ENCODE measurements at regions not wholly inside any gene's neighbourhood (a gene's known extent, or its start where the extent isn't known, plus 50 kb on each side); places are given as distances from the start of the nearest gene placed in this dataset.
A peak's percentile ranks its signal among the peaks of the same experiment; 100 is the strongest.

GRCh38 chr20:24762371-24762770 lies 186.7 kb upstream of the CST7 start:
- H3K27ac Mint-ChIP-seq = no peak overlapping the region
- peaks cover 6 to 8% of the 10 kb centered on the region in 2 donors for H3K4me1 Mint-ChIP-seq
- peaks cover under 1 to 11% (median 4%) of the 10 kb centered on the region in 3 donors for H3K27me3 Mint-ChIP-seq (ENCODE audit: low read depth in 3 of 3)
- no peak for DNase-seq
- H3K4me3 Mint-ChIP-seq = no peak overlapping the region
- H3K9me3 Mint-ChIP-seq = no peaks in the 10 kb centered on the region
- H3K36me3 Mint-ChIP-seq = no peaks in the 10 kb centered on the region

GRCh38 chr20:24762791-24763350 lies 186.2 kb upstream of the CST7 start:
- no peak for DNase-seq
- Mint-ChIP-seq H3K36me3 (no peaks in the 10 kb centered on the region), H3K4me1 (peaks cover 6 to 8% of the 10 kb centered on the region in 2 donors), H3K4me3 (peak overlapping the region in 1 of 5 donors; percentile 62), H3K9me3 (no peaks in the 10 kb centered on the region), H3K27me3 (ENCODE audit: low read depth in 3 of 3) (peaks cover 0 to 11% (median 4%) of the 10 kb centered on the region in 3 donors), H3K27ac (no peak overlapping the region)

DNA sequence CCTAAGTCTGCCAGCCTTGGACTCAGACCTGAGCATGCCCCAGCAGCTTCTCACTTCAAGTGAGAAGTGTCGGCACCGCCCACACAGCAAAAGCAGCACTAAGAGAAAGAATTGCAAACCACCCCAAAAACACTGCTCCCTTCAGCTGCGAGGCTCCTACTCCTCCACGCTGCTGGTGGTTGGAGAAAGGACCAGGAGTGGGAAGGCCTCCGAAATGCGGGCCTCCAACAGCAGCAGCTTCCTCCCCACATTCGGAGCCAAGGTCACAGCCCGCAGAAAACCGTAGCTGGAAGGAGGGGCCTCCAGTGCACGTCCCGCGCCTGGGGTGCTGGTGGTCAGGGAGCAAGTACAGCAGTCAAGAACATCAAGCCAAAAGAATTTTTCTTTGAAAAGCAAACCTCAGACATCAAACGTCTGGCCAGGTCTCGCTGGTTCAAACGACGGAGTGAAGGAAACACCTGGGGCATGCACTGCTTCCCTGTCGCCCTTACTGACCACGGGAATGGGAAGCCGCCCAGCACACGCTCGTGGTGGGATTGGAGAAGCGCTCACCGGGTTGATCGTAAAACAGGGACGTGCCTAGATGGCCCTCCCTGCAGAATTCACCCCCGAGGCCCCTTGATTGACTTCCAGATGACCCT lies 185.6 kb upstream of the CST7 start:
- peaks cover 6 to 8% of the 10 kb centered on the region in 2 donors for H3K4me1 Mint-ChIP-seq
- peaks cover 0 to 11% (median 4%) of the 10 kb centered on the region in 3 donors for H3K27me3 Mint-ChIP-seq (ENCODE audit: low read depth in 3 of 3)
- no peaks in the 10 kb centered on the region for H3K36me3 Mint-ChIP-seq
- no peak for DNase-seq
- H3K9me3 Mint-ChIP-seq = no peaks in the 10 kb centered on the region
- H3K27ac Mint-ChIP-seq = no peak overlapping the region
- H3K4me3 Mint-ChIP-seq = peak overlapping the region in 3 of 5 donors; percentile 39 to 62 (median 46)

GRCh38 chr20:24764027-24764793 lies 184.9 kb upstream of the CST7 start:
- Mint-ChIP-seq H3K27me3 (ENCODE audit: low read depth in 3 of 3) (peaks cover 0 to 11% (median 7%) of the 10 kb centered on the region in 3 donors), H3K9me3 (no peaks in the 10 kb centered on the region), H3K36me3 (no peaks in the 10 kb centered on the region), H3K27ac (no peak overlapping the region), H3K4me3 (no peak overlapping the region), H3K4me1 (peaks cover 6 to 8% of the 10 kb centered on the region in 2 donors)
- no peak for DNase-seq

- H3K4me3 Mint-ChIP-seq = no peak overlapping the region
- H3K27ac Mint-ChIP-seq = no peak overlapping the region
- H3K27me3 Mint-ChIP-seq (ENCODE audit: low read depth in 3 of 3) = peaks cover 0 to 11% (median 7%) of the 10 kb centered on the region in 3 donors
- no peaks in the 10 kb centered on the region for H3K9me3 Mint-ChIP-seq
- H3K4me1 Mint-ChIP-seq = peaks cover 6 to 8% of the 10 kb centered on the region in 2 donors
- no peaks in the 10 kb centered on the region for H3K36me3 Mint-ChIP-seq
- no peak for DNase-seq
These were observed 184.3 kb upstream of the CST7 start for GRCh38 chr20:24764794-24765202.

DNA sequence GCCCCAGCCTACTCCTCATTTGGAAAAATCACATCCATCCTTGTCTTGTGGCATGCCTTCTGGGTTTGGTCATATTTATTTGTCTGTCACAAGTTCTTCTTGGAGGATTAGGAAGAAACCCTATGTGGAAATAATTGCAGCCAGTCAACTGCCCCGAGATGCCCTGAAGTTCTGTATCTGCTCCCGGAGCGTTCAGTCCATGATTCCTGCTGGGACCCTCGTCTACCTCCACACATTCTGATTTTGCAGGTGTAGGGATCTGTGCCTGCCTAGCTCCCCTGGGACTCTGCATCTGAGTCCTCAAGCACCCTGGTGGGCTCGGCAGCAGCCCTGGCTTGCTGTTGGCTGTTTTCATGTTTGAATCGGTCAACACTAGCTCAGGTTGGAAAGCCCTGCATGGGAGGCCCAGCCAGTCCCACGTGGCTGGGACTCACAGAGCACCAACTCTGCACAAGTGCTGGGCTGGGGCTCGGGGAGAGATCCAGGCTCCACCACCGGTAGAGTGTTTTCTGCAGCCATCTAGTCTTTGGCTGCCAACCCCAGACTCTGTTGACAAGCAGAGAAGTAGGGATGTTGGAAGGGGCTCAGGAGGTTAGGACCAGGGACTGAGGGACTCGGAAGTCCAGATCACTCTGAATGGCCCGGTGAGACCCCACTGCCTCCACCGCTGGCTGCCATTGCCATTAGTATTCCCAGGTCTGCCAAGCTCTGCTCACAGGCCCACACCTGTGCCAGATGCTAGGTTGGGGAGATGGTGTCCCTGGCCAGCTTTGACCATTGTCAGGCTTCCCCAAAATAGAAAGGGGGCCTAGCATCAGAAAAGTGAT lies 183.5 kb upstream of the CST7 start:
- Mint-ChIP-seq H3K27ac (no peak overlapping the region), H3K4me1 (peaks cover 6 to 8% of the 10 kb centered on the region in 2 donors), H3K27me3 (ENCODE audit: low read depth in 3 of 3) (peaks cover 0 to 11% (median 7%) of the 10 kb centered on the region in 3 donors), H3K36me3 (no peaks in the 10 kb centered on the region), H3K9me3 (no peaks in the 10 kb centered on the region), H3K4me3 (no peak overlapping the region)
- no peak for DNase-seq

GRCh38 chr20:24766143-24766527 lies 182.9 kb upstream of the CST7 start:
- no peak for DNase-seq
- H3K27ac Mint-ChIP-seq = no peak overlapping the region
- H3K27me3 Mint-ChIP-seq (ENCODE audit: low read depth in 3 of 3) = peaks cover 0 to 11% (median 7%) of the 10 kb centered on the region in 3 donors
- H3K9me3 Mint-ChIP-seq = no peaks in the 10 kb centered on the region
- H3K4me3 Mint-ChIP-seq = no peak overlapping the region
- no peaks in the 10 kb centered on the region for H3K36me3 Mint-ChIP-seq
- H3K4me1 Mint-ChIP-seq = peaks cover 6 to 8% of the 10 kb centered on the region in 2 donors

DNA sequence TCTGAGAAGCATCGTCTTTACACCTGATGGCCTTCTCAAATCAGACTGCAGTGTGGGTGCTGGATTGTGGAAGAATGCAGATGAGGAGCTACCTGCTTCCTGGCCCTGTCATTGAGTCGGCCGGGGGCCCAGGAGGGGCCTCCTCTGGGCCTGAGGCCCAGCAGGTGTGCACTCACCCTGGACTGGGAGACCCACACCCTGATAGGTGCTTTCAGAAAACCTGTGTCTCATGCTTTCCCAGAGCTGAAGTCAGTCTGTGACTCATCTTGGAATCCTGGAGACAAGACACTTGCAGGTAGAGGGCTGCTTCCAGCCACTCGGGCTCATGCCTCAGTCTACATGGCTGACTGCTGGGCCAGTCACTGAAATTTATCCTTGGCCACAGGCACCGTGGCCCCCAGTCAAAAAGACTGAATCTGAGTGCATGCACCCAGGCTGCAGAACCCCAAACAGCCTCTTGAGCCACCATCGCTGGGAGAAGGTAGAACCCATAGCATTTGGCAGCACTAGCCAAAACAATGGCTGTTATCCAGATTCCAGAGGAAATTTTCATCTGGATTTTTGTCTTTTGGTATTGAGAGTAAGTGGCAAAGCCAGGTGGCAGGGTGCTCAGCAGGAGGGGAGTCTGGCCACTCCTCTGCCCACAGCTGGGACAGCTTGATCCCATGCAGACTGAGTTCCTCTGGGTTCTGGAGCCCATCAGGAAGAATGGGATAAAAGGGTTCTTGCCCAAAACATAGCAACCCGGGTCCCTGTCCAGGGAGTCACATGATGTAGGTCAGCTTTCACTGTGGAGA lies 182.0 kb upstream of the CST7 start:
- H3K27ac Mint-ChIP-seq = no peak overlapping the region
- H3K27me3 Mint-ChIP-seq (ENCODE audit: low read depth in 3 of 3) = peaks cover 0 to 6% (median 6%) of the 10 kb centered on the region in 3 donors
- H3K4me1 Mint-ChIP-seq = peaks cover 6 to 8% of the 10 kb centered on the region in 2 donors
- no peak for DNase-seq
- no peaks in the 10 kb centered on the region for H3K9me3 Mint-ChIP-seq
- H3K36me3 Mint-ChIP-seq = no peaks in the 10 kb centered on the region
- no peak overlapping the region for H3K4me3 Mint-ChIP-seq

GRCh38 chr20:24767623-24768100 lies 181.4 kb upstream of the CST7 start:
- peaks cover 1 to 9% (median 6%) of the 10 kb centered on the region in 3 donors for H3K27me3 Mint-ChIP-seq (ENCODE audit: low read depth in 3 of 3)
- DNase-seq = no peak
- no peak overlapping the region for H3K4me3 Mint-ChIP-seq
- H3K27ac Mint-ChIP-seq = no peak overlapping the region
- H3K4me1 Mint-ChIP-seq = peaks cover 6 to 8% of the 10 kb centered on the region in 2 donors
- no peaks in the 10 kb centered on the region for H3K9me3 Mint-ChIP-seq
- no peaks in the 10 kb centered on the region for H3K36me3 Mint-ChIP-seq

DNA sequence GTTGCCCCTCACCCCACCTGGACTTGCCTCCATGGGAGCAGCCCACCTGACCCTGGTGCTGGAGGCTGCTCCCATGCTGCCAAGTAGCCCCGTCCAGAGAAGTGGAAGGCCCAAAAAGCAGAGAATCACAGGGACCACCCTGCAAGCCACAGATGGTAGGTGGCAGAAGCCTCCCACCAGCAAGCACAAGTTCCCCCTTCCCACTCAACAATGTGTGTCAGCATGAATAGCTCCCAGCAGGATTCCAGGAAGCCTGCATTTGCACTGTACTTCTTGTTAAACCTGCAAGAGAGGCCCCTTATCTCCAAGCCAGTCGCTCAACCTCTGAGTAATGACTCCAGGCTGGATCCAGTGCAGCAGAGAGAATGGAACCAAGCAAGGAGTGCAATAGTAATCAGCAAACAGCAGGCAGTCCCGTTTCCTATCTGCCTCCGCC lies 180.8 kb upstream of the CST7 start:
- Mint-ChIP-seq H3K4me1 (peaks cover 4 to 6% of the 10 kb centered on the region in 2 donors), H3K27me3 (ENCODE audit: low read depth in 3 of 3) (peaks cover 3 to 11% (median 6%) of the 10 kb centered on the region in 3 donors), H3K4me3 (no peak overlapping the region), H3K9me3 (no peaks in the 10 kb centered on the region), H3K36me3 (no peaks in the 10 kb centered on the region), H3K27ac (no peak overlapping the region)
- DNase-seq = no peak

GRCh38 chr20:24768713-24769601 lies 180.1 kb upstream of the CST7 start:
- no peak overlapping the region for H3K27ac Mint-ChIP-seq
- H3K4me3 Mint-ChIP-seq = no peak overlapping the region
- H3K9me3 Mint-ChIP-seq = no peaks in the 10 kb centered on the region
- H3K36me3 Mint-ChIP-seq = no peaks in the 10 kb centered on the region
- peaks cover 7 to 11% (median 7%) of the 10 kb centered on the region in 3 donors for H3K27me3 Mint-ChIP-seq (ENCODE audit: low read depth in 3 of 3)
- no peaks in the 10 kb centered on the region for H3K4me1 Mint-ChIP-seq
- DNase-seq = no peak

Measured in immature natural killer cell (primary cell).